AG09309 (cell line): ENCODE measurements at regions not wholly inside any gene's neighbourhood (a gene's known extent, or its start where the extent isn't known, plus 50 kb on each side); places are given as distances from the start of the nearest gene placed in this dataset.
"Not testable (repeated sequence)": the region's sequence is repeated elsewhere in the genome, so short reads cannot be mapped to it uniquely, and the experiment has no call there.

Source experiments
- DNase-seq: peaks from one replicate; pipeline ENCODE4 v3.0.0-alpha.2; 2010; ENCODE audit warnings: low read depth
- H3K4me3 ChIP-seq: 2 replicates; pipeline ENCODE4 v1.5.1; 2011; ENCODE audit warnings: mild to moderate bottlenecking, low read depth, low read length, moderate library complexity; ENCODE audit not compliant: control insufficient read depth
- TF ChIP-seq, protein P1 (sequence below): IDR thresholded peaks from 2 replicates; pipeline ENCODE4 v1.5.1; 2011; ENCODE audit warnings: mild to moderate bottlenecking, low read depth, low read length, inconsistent platforms; ENCODE audit not compliant: insufficient read depth, control insufficient read depth; ENCODE audit errors: missing control alignments

DNA sequence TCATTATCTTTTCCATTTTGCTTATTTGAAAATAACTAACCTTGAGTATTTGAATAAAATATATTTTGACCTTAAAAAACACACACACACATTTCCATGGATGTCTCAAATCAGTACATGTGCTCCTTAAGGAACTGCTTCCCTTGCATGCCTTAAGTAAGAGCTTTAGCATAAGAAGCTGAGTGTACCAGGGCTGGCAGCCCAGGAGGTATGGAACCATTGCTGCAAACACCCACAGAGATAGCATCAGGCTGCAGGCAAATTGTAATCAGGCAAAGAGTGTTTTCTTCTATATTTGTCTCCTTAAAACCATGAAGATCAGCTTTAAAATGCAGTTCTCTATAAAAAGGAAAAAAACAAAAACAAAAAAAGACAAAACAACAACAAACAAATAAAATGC lies 160.6 kb downstream of the PLK2 start:
- DNase-seq, result no peak
- no peak overlapping the region for H3K4me3 ChIP-seq
- TF ChIP-seq, protein P1, sequence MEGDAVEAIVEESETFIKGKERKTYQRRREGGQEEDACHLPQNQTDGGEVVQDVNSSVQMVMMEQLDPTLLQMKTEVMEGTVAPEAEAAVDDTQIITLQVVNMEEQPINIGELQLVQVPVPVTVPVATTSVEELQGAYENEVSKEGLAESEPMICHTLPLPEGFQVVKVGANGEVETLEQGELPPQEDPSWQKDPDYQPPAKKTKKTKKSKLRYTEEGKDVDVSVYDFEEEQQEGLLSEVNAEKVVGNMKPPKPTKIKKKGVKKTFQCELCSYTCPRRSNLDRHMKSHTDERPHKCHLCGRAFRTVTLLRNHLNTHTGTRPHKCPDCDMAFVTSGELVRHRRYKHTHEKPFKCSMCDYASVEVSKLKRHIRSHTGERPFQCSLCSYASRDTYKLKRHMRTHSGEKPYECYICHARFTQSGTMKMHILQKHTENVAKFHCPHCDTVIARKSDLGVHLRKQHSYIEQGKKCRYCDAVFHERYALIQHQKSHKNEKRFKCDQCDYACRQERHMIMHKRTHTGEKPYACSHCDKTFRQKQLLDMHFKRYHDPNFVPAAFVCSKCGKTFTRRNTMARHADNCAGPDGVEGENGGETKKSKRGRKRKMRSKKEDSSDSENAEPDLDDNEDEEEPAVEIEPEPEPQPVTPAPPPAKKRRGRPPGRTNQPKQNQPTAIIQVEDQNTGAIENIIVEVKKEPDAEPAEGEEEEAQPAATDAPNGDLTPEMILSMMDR, result no peak

DNA sequence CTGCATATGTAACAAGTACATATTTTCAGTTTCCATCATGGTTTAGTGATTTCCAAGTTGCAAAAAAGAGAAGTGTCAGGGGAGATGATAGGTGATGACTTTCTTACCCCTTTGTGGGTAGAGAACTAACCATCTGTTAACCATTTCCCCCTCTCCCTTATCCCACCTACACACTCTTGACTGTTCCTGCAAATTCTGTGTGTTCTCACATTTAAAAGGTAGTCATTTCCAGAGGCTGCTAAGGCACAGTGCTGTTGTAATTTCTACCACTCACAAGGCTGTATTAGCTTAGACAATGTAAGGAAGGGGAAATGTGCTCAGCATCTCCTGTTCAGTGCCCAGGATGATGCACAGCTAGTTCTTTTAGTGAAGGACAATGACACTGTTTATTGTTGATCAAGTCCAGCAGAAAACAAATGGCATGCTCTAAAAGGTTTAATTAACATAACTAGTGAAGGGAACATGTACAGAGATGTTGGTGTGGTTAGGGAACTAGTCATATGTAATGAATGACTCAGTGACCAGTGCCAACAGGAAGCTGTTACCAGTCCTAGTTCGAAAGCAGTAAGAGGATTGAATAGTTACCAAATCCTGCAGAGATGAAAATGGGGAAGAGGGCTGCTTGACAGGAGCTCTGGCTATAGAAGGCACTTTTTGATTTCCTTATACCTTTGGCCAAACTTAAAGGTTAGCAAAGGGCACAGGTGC lies 165.1 kb downstream of the PLK2 start:
- TF ChIP-seq, protein P1, result no peak
- no peak for DNase-seq
- H3K4me3 ChIP-seq, result no peak overlapping the region

DNA sequence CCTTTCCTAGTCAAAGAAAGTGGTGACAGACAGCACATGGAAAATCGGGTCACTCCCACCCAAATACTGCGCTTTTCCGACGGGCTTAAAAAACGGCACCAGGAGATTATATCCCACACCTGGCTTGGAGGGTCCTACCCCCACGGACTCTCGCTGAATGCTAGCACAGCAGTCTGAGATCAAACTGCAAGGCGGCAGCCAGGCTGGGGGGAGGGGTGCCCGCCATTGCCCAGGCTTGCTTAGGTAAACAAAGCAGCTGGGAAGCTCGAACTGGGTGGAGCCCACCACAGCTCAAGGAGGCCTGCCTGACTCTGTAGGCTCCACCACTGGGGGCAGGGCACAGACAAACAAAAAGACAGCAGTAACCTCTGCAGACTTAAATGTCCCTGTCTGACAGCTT lies 171.6 kb downstream of the PLK2 start:
- not testable (repeated sequence) for H3K4me3 ChIP-seq, DNase-seq

DNA sequence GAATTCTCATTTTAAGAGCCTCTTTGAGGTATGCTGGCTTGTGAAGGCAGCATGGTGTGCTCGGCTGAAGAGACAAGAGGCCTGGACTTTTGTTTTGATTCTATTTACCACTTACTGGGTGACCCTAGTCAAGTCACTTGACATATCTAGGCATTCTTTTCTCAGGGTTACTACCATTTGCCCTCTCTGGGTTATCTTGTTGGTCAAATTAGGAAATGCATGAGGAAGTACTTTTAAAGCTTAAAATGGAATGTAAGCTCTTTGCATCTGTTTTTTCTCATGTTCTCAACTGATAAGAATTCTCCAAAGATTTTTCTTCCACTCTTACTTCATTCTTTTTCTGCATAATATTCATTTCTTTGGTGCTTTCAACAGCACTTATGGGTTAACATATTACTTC lies 173.1 kb downstream of the PLK2 start:
- TF ChIP-seq, protein P1, result no peak
- DNase-seq, result no peak
- H3K4me3 ChIP-seq, result no peak overlapping the region

DNA sequence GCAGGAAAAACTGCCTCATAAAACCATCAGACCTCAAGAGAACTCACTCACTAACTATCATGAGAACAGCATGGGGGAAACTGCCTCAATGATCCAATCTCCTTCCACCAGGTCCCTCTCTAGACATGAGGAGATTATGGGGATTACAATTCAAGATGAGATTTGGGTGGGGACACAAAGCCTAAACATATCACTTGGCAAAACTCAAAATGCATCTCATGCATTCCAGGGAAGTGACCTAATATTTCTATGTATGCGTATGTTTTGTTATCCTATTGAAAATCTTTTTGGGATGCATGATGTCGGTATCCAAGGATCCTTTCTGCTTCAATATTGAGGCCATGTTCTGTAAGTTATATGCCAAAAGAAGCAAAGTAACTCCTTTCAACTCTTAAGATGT lies 174.0 kb downstream of the PLK2 start:
- H3K4me3 ChIP-seq, result no peak overlapping the region
- DNase-seq, result no peak
- TF ChIP-seq, protein P1, result no peak

DNA sequence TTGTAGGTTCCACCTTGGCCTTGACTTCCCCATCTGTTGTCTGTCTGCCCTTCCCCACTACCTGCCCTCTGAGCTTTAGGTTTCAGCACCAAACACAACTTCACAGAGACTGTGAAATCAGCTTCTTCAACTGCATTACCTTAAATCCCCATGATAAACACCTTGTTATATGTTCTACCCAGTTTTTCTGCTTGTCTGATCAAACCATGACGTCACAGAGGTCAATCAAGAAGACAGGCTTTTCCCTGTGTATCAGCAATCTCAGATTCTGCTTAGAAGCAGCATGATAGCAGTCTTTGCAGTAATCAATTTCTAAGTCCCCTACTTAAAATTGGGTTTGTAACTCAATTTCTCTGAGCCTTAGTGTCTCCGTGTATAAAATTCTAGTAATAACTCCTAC lies 175.0 kb downstream of the PLK2 start:
- DNase-seq, result no peak
- TF ChIP-seq, protein P1, result no peak
- no peak overlapping the region for H3K4me3 ChIP-seq

DNA sequence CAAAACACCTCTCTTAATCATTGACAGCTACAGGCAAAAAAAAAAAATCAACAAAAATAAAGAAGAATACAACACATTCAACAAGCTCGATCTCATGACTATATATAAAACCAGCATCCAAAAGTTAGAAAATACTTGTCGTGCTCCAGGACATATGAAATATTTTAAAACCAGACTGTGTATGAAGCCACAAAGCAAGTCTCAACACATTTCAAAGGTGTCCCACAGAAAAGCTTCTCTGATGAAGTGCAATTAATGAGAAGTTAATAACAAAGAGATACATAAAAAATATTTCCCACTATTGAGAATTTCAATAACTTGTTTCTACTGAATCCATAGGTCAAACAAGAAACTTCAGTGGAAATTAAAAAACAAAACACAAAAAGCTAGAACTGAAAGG lies 178.7 kb downstream of the PLK2 start:
- no peak for DNase-seq
- H3K4me3 ChIP-seq, result no peak overlapping the region
- TF ChIP-seq, protein P1, result no peak
